Neuronal stem cell (in vitro differentiated cells): ENCODE measurements at regions not wholly inside any gene's neighbourhood (a gene's known extent, or its start where the extent isn't known, plus 50 kb on each side); places are given as distances from the start of the nearest gene placed in this dataset.
A peak's percentile ranks its signal among the peaks of the same experiment; 100 is the strongest.

Source experiments
- DNase-seq: peaks from one replicate; pipeline ENCODE4 v3.0.0-alpha.2; 2013; ENCODE audit warnings: low spot score
- H2AFZ ChIP-seq: one replicate; pipeline ENCODE4 v1.6.1; 2013; ENCODE audit warnings: mild to moderate bottlenecking, low read length, inconsistent platforms
- H2AK5ac ChIP-seq: 2 replicates; pipeline ENCODE4 v1.6.1; 2013; ENCODE audit warnings: low read depth, mild to moderate bottlenecking, inconsistent platforms, low read length, moderate library complexity, mixed read lengths
- H2BK120ac ChIP-seq: 2 replicates; pipeline ENCODE4 v1.6.1; 2013; ENCODE audit warnings: low read depth, mild to moderate bottlenecking, inconsistent platforms, low read length, moderate library complexity, mixed read lengths
- H2BK12ac ChIP-seq: one replicate; pipeline ENCODE4 v1.6.1; 2013; ENCODE audit warnings: low read length, inconsistent platforms
- H2BK15ac ChIP-seq: 2 replicates; pipeline ENCODE4 v1.6.1; 2013; ENCODE audit warnings: mild to moderate bottlenecking, low read length, inconsistent platforms, mixed read lengths
- H2BK5ac ChIP-seq: one replicate; pipeline ENCODE4 v1.6.1; 2013; ENCODE audit warnings: inconsistent platforms, mild to moderate bottlenecking, low read length, moderate library complexity
- H3K14ac ChIP-seq: one replicate; pipeline ENCODE4 v1.6.1; 2013; ENCODE audit warnings: low read length, inconsistent platforms
- H3K18ac ChIP-seq: 2 replicates; pipeline ENCODE4 v1.6.1; 2013; ENCODE audit warnings: low read length, inconsistent platforms
- H3K23ac ChIP-seq: 2 replicates; pipeline ENCODE4 v1.6.1; 2013; ENCODE audit warnings: low read depth, mild to moderate bottlenecking, mixed read lengths, low read length, inconsistent platforms; ENCODE audit not compliant: poor library complexity
- H3K27ac ChIP-seq: replicated peaks from 3 replicates; pipeline ENCODE4 v1.5.1; 2013; ENCODE audit warnings: low read length, inconsistent platforms
- H3K27me3 ChIP-seq, 3 experiments: 2 replicates each; pipeline ENCODE4 v1.6.1; 2013; ENCODE audit warnings: low read length in 3 of 3, mild to moderate bottlenecking in 2 of 3, inconsistent platforms in 1 of 3, low read depth in 1 of 3, mixed read lengths in 1 of 3, moderate library complexity in 1 of 3; ENCODE audit not compliant: control insufficient read depth in 3 of 3, insufficient read depth in 3 of 3
- H3K36me3 ChIP-seq, 2 donors: replicated peaks in 1 of 2; 2 replicates each; pipeline ENCODE4 v1.6.1; 2013; ENCODE audit warnings: low read length in 2 of 2; ENCODE audit not compliant: control insufficient read depth in 2 of 2, insufficient read depth in 2 of 2
- H3K4ac ChIP-seq: 2 replicates; pipeline ENCODE4 v1.6.1; 2013; ENCODE audit warnings: inconsistent platforms, mild to moderate bottlenecking, low read length, moderate library complexity
- H3K4me1 ChIP-seq, 2 donors: 1 replicate in 1 of 2; 2 replicates in 1 of 2; pipeline ENCODE4 v1.6.1; 2013; ENCODE audit warnings: low read length in 2 of 2, low read depth in 1 of 2; ENCODE audit not compliant: control insufficient read depth in 2 of 2, insufficient read depth in 1 of 2
- H3K4me2 ChIP-seq: one replicate; pipeline ENCODE4 v1.6.1; 2013; ENCODE audit warnings: mild to moderate bottlenecking, low read length, inconsistent platforms; ENCODE audit not compliant: insufficient read depth, poor library complexity, severe bottlenecking
- H3K4me3 ChIP-seq, 2 donors: 2 replicates each; pipeline ENCODE4 v1.5.1; 2013; ENCODE audit warnings: low read length in 2 of 2, mild to moderate bottlenecking in 2 of 2, inconsistent platforms in 1 of 2, moderate library complexity in 1 of 2
- H3K79me1 ChIP-seq: one replicate; pipeline ENCODE4 v1.6.1; 2013; ENCODE audit warnings: low read depth, mild to moderate bottlenecking, inconsistent platforms, low read length, moderate library complexity
- H3K9ac ChIP-seq: one replicate; pipeline ENCODE4 v1.6.1; 2013; ENCODE audit warnings: mild to moderate bottlenecking, low read depth, low read length, inconsistent platforms; ENCODE audit not compliant: poor library complexity
- H3K9me3 ChIP-seq, 2 donors: replicated peaks in 1 of 2; 2 replicates each; pipeline versions ENCODE3 to v1.6.1; 2013; ENCODE audit warnings: low read length in 2 of 2, mild to moderate bottlenecking in 2 of 2, inconsistent platforms in 1 of 2, low read depth in 1 of 2, mixed read lengths in 1 of 2, moderate library complexity in 1 of 2; ENCODE audit not compliant: control insufficient read depth in 2 of 2, insufficient read depth in 1 of 2
- H4K8ac ChIP-seq: one replicate; pipeline ENCODE4 v1.6.1; 2013; ENCODE audit warnings: low read depth, mild to moderate bottlenecking, inconsistent platforms, low read length, moderate library complexity
- H4K91ac ChIP-seq: one replicate; pipeline ENCODE4 v1.6.1; 2013; ENCODE audit warnings: low read length, low read depth, mild to moderate bottlenecking, inconsistent platforms; ENCODE audit not compliant: poor library complexity
- WGBS, 2 donors: extraction: QIAGEN DNeasy Blood & Tissue Kit; methylation state at CpG; one replicate each; pipeline ENCODE4 v1.1.7; 2013; ENCODE audit warnings: missing lambda C conversion rate in 2 of 2, mixed read lengths in 1 of 2; ENCODE audit not compliant: insufficient read length in 2 of 2, insufficient replicate concordance in 1 of 2; ENCODE audit errors: extremely low coverage in 2 of 2; 5-methylcytosine and 5-hydroxymethylcytosine counted together

DNA sequence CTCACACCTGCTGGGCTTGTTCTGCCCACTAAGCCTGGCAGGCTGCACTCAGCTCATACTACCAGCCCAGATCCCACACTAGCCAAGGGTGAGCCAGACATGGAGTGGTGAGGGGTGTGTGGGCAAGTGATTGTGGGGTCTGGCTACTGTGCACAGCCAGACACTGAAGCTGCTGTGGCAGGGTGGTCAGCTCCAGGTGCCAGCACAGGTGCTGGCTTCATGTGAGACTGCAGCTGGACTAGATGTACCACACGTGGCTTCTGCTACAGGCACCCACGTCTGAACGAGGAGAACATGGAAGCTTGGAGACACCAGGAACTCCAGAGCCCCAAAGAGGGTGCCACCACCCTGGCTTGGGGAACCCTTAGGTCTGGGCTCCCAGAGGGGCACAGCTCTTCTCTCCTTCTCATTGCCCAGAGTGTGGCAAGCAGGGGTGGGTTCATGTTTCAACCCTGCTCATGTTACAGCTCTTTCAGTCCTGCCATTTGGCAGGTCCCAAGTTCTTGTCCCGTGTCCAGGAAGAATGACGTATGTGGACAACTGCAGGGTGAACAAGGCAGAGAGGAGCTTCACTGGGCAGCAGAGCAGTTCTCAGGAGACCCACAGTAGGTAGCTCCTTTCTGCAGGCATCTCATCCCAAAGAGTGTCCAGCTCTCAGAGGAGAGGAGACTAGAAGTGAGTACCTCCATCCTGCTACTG lies 1624.2 kb upstream of the TMEFF2 start:
- Histone ChIP-seq H4K8ac (peak overlapping the region; percentile 86), H3K9ac (peak overlapping the region; percentile 21), H3K14ac (peak overlapping the region; percentile 94), H3K4me1 (no peaks in the 10 kb centered on the region), H3K4me3 (no peak overlapping the region), H3K4ac (peak overlapping the region; percentile 37), H2BK15ac (no peak overlapping the region), H2BK5ac (no peak overlapping the region), H4K91ac (no peak overlapping the region), H3K23ac (no peak overlapping the region), H2BK120ac (no peak overlapping the region), H2BK12ac (no peak overlapping the region), H2AFZ (no peak overlapping the region), H3K79me1 (no peaks in the 10 kb centered on the region), H2AK5ac (no peak overlapping the region), H3K4me2 (no peak overlapping the region), H3K9me3 (peaks cover 2 to 3% of the 10 kb centered on the region in 2 donors), H3K18ac (peak overlapping the region; percentile 64), H3K27ac (no peak overlapping the region), H3K27me3 (no peaks in the 10 kb centered on the region), H3K36me3 (no peaks in the 10 kb centered on the region)
- no CpG with 5 or more reads among the region's 5 CpGs for WGBS, 2 donors
- DNase-seq: no peak

DNA sequence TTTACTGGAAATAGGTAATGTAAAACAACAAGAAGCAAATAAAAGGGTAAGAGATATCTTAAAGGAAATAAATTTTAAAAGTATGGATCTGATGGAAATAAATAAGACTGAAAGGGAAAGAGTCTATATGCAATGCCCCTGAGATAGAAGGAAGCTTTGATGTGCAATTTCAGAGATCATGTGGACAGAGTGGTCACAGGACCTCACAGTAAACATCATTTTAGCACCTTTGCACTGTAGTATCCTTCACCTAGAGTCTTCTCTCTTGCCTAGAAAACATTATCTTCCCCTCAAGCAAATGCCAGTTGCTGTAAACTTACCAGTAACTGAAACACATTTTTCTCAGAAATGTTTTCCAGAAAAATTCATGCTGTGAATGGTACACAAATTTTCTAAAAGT lies 1621.3 kb upstream of the TMEFF2 start:
- H3K79me1 ChIP-seq: no peaks in the 10 kb centered on the region
- H4K91ac ChIP-seq: no peak overlapping the region
- no peak overlapping the region for H3K18ac ChIP-seq
- H3K14ac ChIP-seq: no peak overlapping the region
- H2BK120ac ChIP-seq: no peak overlapping the region
- H3K36me3 ChIP-seq: no peaks in the 10 kb centered on the region
- no peak for DNase-seq
- H3K27ac ChIP-seq: no peak overlapping the region
- H3K4me3 ChIP-seq: no peak overlapping the region
- H2AK5ac ChIP-seq: no peak overlapping the region
- H2BK15ac ChIP-seq: no peak overlapping the region
- H3K4me2 ChIP-seq: no peak overlapping the region
- no peaks in the 10 kb centered on the region for H3K27me3 ChIP-seq
- H2BK5ac ChIP-seq: no peak overlapping the region
- H3K4me1 ChIP-seq: no peaks in the 10 kb centered on the region
- H2AFZ ChIP-seq: no peak overlapping the region
- H2BK12ac ChIP-seq: no peak overlapping the region
- no peak overlapping the region for H3K23ac ChIP-seq
- H3K4ac ChIP-seq: no peak overlapping the region
- H4K8ac ChIP-seq: no peak overlapping the region
- no peak overlapping the region for H3K9ac ChIP-seq
- H3K9me3 ChIP-seq: peaks cover 2 to 3% of the 10 kb centered on the region in 2 donors

DNA sequence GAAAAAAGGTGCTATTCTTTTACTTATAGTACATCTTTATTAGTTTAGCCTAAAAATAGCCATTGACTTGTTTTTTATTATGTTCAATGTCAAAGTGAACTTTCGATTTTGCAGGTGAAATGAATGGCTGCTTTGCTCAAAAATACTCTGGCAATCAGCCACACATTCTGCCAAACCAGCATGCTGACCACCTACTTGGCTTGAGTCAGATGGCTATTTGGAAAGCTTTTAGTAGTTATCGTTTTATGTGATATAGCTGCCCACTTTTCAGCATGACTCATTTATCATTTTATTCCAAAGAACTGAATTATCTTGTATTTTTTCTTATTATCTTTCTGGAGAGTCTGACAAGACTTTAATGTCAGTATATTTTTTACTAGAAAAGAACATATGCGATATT lies 1615.8 kb upstream of the TMEFF2 start:
- WGBS, 2 donors: no CpG with 5 or more reads among the region's 3 CpGs
- H2BK5ac ChIP-seq: no peak overlapping the region
- no peaks in the 10 kb centered on the region for H3K4me1 ChIP-seq
- H2BK12ac ChIP-seq: no peak overlapping the region
- no peak overlapping the region for H2BK15ac ChIP-seq
- no peak overlapping the region for H3K4me3 ChIP-seq
- no peaks in the 10 kb centered on the region for H3K36me3 ChIP-seq
- H4K8ac ChIP-seq: no peak overlapping the region
- H3K27me3 ChIP-seq: no peaks in the 10 kb centered on the region
- H3K14ac ChIP-seq: no peak overlapping the region
- H2BK120ac ChIP-seq: no peak overlapping the region
- no peak overlapping the region for H2AK5ac ChIP-seq
- no peaks in the 10 kb centered on the region for H3K9me3 ChIP-seq
- H2AFZ ChIP-seq: no peak overlapping the region
- no peak overlapping the region for H4K91ac ChIP-seq
- H3K18ac ChIP-seq: no peak overlapping the region
- H3K27ac ChIP-seq: no peak overlapping the region
- H3K79me1 ChIP-seq: no peaks in the 10 kb centered on the region
- DNase-seq: no peak
- H3K23ac ChIP-seq: no peak overlapping the region
- no peak overlapping the region for H3K4me2 ChIP-seq
- no peak overlapping the region for H3K4ac ChIP-seq
- no peak overlapping the region for H3K9ac ChIP-seq

DNA sequence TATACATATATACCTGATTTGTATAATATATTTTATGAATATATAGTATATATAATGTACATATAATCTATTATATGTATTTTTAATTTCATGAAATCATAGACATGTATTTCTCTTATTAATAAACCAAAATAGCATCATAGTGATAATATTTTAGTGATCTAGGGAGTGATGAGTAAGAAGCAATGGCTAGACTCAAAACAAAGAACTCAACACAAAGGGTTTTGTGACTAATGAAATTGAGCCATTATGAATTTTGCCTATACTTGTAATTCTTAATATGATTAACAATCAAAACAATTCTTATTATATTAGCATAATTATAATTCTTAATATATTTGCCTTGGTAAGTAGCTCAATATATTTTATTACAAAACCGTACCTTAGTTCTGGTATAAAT lies 1614.1 kb upstream of the TMEFF2 start:
- no peak overlapping the region for H3K4ac ChIP-seq
- H3K18ac ChIP-seq: no peak overlapping the region
- no peak overlapping the region for H3K14ac ChIP-seq
- no peak overlapping the region for H3K9ac ChIP-seq
- H3K4me2 ChIP-seq: no peak overlapping the region
- H2BK5ac ChIP-seq: no peak overlapping the region
- H2AK5ac ChIP-seq: no peak overlapping the region
- WGBS, 2 donors: no CpG with 5 or more reads among the region's 1 CpG
- no peak overlapping the region for H3K4me3 ChIP-seq
- no peak overlapping the region for H2AFZ ChIP-seq
- no peaks in the 10 kb centered on the region for H3K9me3 ChIP-seq
- H2BK15ac ChIP-seq: no peak overlapping the region
- H2BK120ac ChIP-seq: no peak overlapping the region
- H3K36me3 ChIP-seq: no peaks in the 10 kb centered on the region
- no peak overlapping the region for H3K27ac ChIP-seq
- H3K27me3 ChIP-seq: no peaks in the 10 kb centered on the region
- DNase-seq: no peak
- no peaks in the 10 kb centered on the region for H3K4me1 ChIP-seq
- H4K8ac ChIP-seq: no peak overlapping the region
- no peak overlapping the region for H4K91ac ChIP-seq
- no peaks in the 10 kb centered on the region for H3K79me1 ChIP-seq
- no peak overlapping the region for H2BK12ac ChIP-seq
- H3K23ac ChIP-seq: no peak overlapping the region
